ENCODE measurements at regions not wholly inside any gene's neighbourhood (a gene's known extent, or its start where the extent isn't known, plus 50 kb on each side); places are given as distances from the start of the nearest gene placed in this dataset.

DNA sequence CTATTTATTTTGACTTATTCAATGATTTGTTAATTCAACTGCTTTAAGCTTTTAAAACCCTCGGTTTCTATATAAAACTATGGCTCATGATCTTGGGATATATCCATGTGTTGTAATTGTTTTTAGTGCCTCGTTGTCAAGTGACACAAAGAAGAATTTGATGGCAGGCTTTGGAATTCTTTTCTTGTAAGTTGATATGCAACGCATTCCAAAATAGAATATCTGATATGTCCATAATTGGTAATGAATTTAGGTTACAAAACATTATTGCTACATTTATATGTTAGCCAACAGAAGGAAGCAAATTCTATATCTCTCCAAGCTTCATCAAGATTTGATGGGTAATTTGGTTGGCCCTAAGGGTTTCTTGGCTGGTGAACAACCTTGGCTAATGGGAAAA, 220.4 kb upstream of the RIMS1 start:
- no peaks in the 10 kb centered on the region for H3K27me3 ChIP-seq (ENCODE audit: insufficient read depth, low read length, poor library complexity)
- no peak overlapping the region for H3K27ac ChIP-seq (ENCODE audit: low read length)
- H3K4me2 ChIP-seq (ENCODE audit: insufficient read depth, low read length), result no peak overlapping the region
- H3K36me3 ChIP-seq (ENCODE audit: insufficient read depth, low read length), result no peaks in the 10 kb centered on the region
- no peaks in the 10 kb centered on the region for H3K79me2 ChIP-seq (ENCODE audit: insufficient read depth, low read length)
- H3K4me3 ChIP-seq (ENCODE audit: low read depth in 1 of 2, low read length in 2 of 2), result no peak overlapping the region
- H2AFZ ChIP-seq (ENCODE audit: low read depth, low read length), result no peak overlapping the region
- TF ChIP-seq, protein P1, sequence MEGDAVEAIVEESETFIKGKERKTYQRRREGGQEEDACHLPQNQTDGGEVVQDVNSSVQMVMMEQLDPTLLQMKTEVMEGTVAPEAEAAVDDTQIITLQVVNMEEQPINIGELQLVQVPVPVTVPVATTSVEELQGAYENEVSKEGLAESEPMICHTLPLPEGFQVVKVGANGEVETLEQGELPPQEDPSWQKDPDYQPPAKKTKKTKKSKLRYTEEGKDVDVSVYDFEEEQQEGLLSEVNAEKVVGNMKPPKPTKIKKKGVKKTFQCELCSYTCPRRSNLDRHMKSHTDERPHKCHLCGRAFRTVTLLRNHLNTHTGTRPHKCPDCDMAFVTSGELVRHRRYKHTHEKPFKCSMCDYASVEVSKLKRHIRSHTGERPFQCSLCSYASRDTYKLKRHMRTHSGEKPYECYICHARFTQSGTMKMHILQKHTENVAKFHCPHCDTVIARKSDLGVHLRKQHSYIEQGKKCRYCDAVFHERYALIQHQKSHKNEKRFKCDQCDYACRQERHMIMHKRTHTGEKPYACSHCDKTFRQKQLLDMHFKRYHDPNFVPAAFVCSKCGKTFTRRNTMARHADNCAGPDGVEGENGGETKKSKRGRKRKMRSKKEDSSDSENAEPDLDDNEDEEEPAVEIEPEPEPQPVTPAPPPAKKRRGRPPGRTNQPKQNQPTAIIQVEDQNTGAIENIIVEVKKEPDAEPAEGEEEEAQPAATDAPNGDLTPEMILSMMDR (IDR thresholded peaks at IDR 0.05; ENCODE audit: borderline replicate concordance, extremely low read depth, low read length, poor library complexity, severe bottlenecking), result no peak
- no peak for TF ChIP-seq EZH2 (IDR thresholded peaks at IDR 0.05; ENCODE audit: borderline replicate concordance, low read depth, low read length, severe bottlenecking)
- H3K9me3 ChIP-seq (ENCODE audit: insufficient read depth, low read length, severe bottlenecking), result no peaks in the 10 kb centered on the region
- no peaks in the 10 kb centered on the region for H4K20me1 ChIP-seq (ENCODE audit: insufficient read depth, low read length)
- DNase-seq (no peak), ATAC-seq (ENCODE audit: insufficient read depth, low read depth) (no peak)
- no peaks in the 10 kb centered on the region for H3K4me1 ChIP-seq (ENCODE audit: insufficient read depth, low read length)
- H3K9ac ChIP-seq (ENCODE audit: low read depth, low read length), result no peak overlapping the region

- ATAC-seq (ENCODE audit: insufficient read depth, low read depth), result no peak
- TF ChIP-seq, protein P1 (IDR thresholded peaks at IDR 0.05; ENCODE audit: borderline replicate concordance, extremely low read depth, low read length, poor library complexity, severe bottlenecking), result no peak
- no peak for TF ChIP-seq EZH2 (IDR thresholded peaks at IDR 0.05; ENCODE audit: borderline replicate concordance, low read depth, low read length, severe bottlenecking)
- Histone ChIP-seq H4K20me1 (ENCODE audit: insufficient read depth, low read length) (no peaks in the 10 kb centered on the region), H3K27me3 (ENCODE audit: insufficient read depth, low read length, poor library complexity) (no peaks in the 10 kb centered on the region), H3K4me2 (ENCODE audit: insufficient read depth, low read length) (no peak overlapping the region), H3K9ac (ENCODE audit: low read depth, low read length) (no peak overlapping the region), H3K4me1 (ENCODE audit: insufficient read depth, low read length) (no peaks in the 10 kb centered on the region), H3K9me3 (ENCODE audit: insufficient read depth, low read length, severe bottlenecking) (no peaks in the 10 kb centered on the region), H3K4me3 (ENCODE audit: low read depth in 1 of 2, low read length in 2 of 2) (no peak overlapping the region), H3K27ac (ENCODE audit: low read length) (no peak overlapping the region), H3K36me3 (ENCODE audit: insufficient read depth, low read length) (no peaks in the 10 kb centered on the region), H2AFZ (ENCODE audit: low read depth, low read length) (no peak overlapping the region), H3K79me2 (ENCODE audit: insufficient read depth, low read length) (no peaks in the 10 kb centered on the region)
- no peak for DNase-seq
Observed at GRCh38 chr6:71672876-71673275, 213.5 kb upstream of the RIMS1 start.

DNA sequence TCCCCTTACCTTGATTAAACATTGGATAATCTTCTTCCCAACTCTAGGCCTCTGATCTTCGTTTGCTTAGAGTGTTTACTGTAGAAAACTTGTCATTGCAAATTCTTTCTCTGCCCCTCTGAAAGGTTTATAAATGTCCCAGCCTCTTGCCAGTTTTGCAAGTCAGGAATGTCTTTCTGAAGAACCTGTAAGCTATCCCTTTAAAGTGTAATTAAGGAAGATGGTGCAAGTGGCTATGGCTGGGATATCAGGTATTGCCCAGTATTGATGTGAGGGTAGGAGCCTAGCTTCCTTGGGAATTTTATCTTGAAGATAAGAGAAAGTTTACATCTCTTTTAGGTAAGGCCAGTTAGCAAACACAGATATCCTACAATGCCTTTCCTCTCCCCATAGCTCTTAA, 211.0 kb upstream of the RIMS1 start:
- Histone ChIP-seq H4K20me1 (ENCODE audit: insufficient read depth, low read length) (no peaks in the 10 kb centered on the region), H3K9me3 (ENCODE audit: insufficient read depth, low read length, severe bottlenecking) (no peaks in the 10 kb centered on the region), H3K27ac (ENCODE audit: low read length) (no peak overlapping the region), H3K36me3 (ENCODE audit: insufficient read depth, low read length) (no peaks in the 10 kb centered on the region), H3K79me2 (ENCODE audit: insufficient read depth, low read length) (no peaks in the 10 kb centered on the region), H2AFZ (ENCODE audit: low read depth, low read length) (no peak overlapping the region), H3K4me3 (ENCODE audit: low read depth in 1 of 2, low read length in 2 of 2) (no peak overlapping the region), H3K9ac (ENCODE audit: low read depth, low read length) (no peak overlapping the region), H3K4me1 (ENCODE audit: insufficient read depth, low read length) (no peaks in the 10 kb centered on the region), H3K4me2 (ENCODE audit: insufficient read depth, low read length) (no peak overlapping the region), H3K27me3 (ENCODE audit: insufficient read depth, low read length, poor library complexity) (no peaks in the 10 kb centered on the region)
- TF ChIP-seq, protein P1 (IDR thresholded peaks at IDR 0.05; ENCODE audit: borderline replicate concordance, extremely low read depth, low read length, poor library complexity, severe bottlenecking), result no peak
- ATAC-seq (ENCODE audit: insufficient read depth, low read depth) (no peak), DNase-seq (no peak)

- ATAC-seq (ENCODE audit: insufficient read depth, low read depth) (no peak), DNase-seq (no peak)
- H4K20me1 ChIP-seq (ENCODE audit: insufficient read depth, low read length), result no peaks in the 10 kb centered on the region
- H3K9me3 ChIP-seq (ENCODE audit: insufficient read depth, low read length, severe bottlenecking), result no peaks in the 10 kb centered on the region
- H3K27me3 ChIP-seq (ENCODE audit: insufficient read depth, low read length, poor library complexity), result no peaks in the 10 kb centered on the region
- no peak overlapping the region for H3K9ac ChIP-seq (ENCODE audit: low read depth, low read length)
- H3K27ac ChIP-seq (ENCODE audit: low read length), result no peak overlapping the region
- no peaks in the 10 kb centered on the region for H3K4me1 ChIP-seq (ENCODE audit: insufficient read depth, low read length)
- TF ChIP-seq, protein P1 (IDR thresholded peaks at IDR 0.05; ENCODE audit: borderline replicate concordance, extremely low read depth, low read length, poor library complexity, severe bottlenecking), result no peak
- TF ChIP-seq EZH2 (IDR thresholded peaks at IDR 0.05; ENCODE audit: borderline replicate concordance, low read depth, low read length, severe bottlenecking), result no peak
- no peaks in the 10 kb centered on the region for H3K79me2 ChIP-seq (ENCODE audit: insufficient read depth, low read length)
- no peak overlapping the region for H3K4me2 ChIP-seq (ENCODE audit: insufficient read depth, low read length)
- H2AFZ ChIP-seq (ENCODE audit: low read depth, low read length), result no peak overlapping the region
- H3K36me3 ChIP-seq (ENCODE audit: insufficient read depth, low read length), result no peaks in the 10 kb centered on the region
- H3K4me3 ChIP-seq (ENCODE audit: low read depth in 1 of 2, low read length in 2 of 2), result no peak overlapping the region
Observed at GRCh38 chr6:71676298-71676697, 210.1 kb upstream of the RIMS1 start.

All from DND-41 (cell line).